GM23338 (cell line): ENCODE measurements at regions not wholly inside any gene's neighbourhood (a gene's known extent, or its start where the extent isn't known, plus 50 kb on each side); places are given as distances from the start of the nearest gene placed in this dataset.

Experiments
- ATAC-seq: fragments of 200-7000 bp; cut with Tn5 transposase; 3 replicates; pipeline ENCODE4 v1.9.1; 2020
- DNase-seq: peaks from one replicate; pipeline ENCODE4 v3.0.0-alpha.2; 2015; ENCODE audit warnings: low spot score
- H2AFZ ChIP-seq: fragments of 200-600 bp; sonication (generic); 2 replicates; pipeline ENCODE4 v1.8.0; 2016; ENCODE audit warnings: antibody characterized with exemption, mild to moderate bottlenecking, moderate library complexity
- H3F3A ChIP-seq: fragments of 200-600 bp; sonication (generic); replicated peaks from 2 replicates; pipeline ENCODE4 v1.8.0; 2017; ENCODE audit warnings: antibody characterized with exemption, mixed run types, low read depth
- H3K27ac ChIP-seq: fragments of 200-600 bp; sonication (generic); 2 replicates; pipeline ENCODE4 v1.6.1; 2016; ENCODE audit warnings: low read depth
- H3K27me3 ChIP-seq: fragments of 200-600 bp; sonication (generic); 2 replicates; pipeline ENCODE4 v1.8.0; 2016; ENCODE audit warnings: mild to moderate bottlenecking, mixed run types, moderate library complexity; ENCODE audit not compliant: insufficient read depth
- H3K36me3 ChIP-seq: fragments of 200-600 bp; sonication (generic); 2 replicates; pipeline ENCODE4 v1.8.0; 2016; ENCODE audit warnings: mild to moderate bottlenecking; ENCODE audit not compliant: insufficient read depth
- H3K4me1 ChIP-seq: fragments of 200-600 bp; sonication (generic); 2 replicates; pipeline ENCODE4 v1.8.0; 2016; ENCODE audit warnings: mild to moderate bottlenecking, moderate library complexity; ENCODE audit not compliant: insufficient read depth
- H3K4me2 ChIP-seq: fragments of 200-600 bp; sonication (generic); 2 replicates; pipeline ENCODE4 v1.7.1; 2017; ENCODE audit warnings: mixed run types
- H3K4me3 ChIP-seq: fragments of 200-600 bp; sonication (generic); 2 replicates; pipeline ENCODE4 v1.6.1; 2016; ENCODE audit warnings: mixed run types
- H3K79me2 ChIP-seq: fragments of 200-600 bp; sonication (generic); replicated peaks from 2 replicates; pipeline ENCODE4 v1.8.0; 2017; ENCODE audit warnings: mild to moderate bottlenecking; ENCODE audit not compliant: insufficient read depth
- H3K9me2 ChIP-seq: fragments of 200-600 bp; sonication (generic); 2 replicates; pipeline ENCODE4 v1.8.0; 2017; ENCODE audit not compliant: insufficient read depth
- H4K20me1 ChIP-seq: fragments of 200-600 bp; sonication (generic); replicated peaks from 2 replicates; pipeline ENCODE4 v1.8.0; 2017; ENCODE audit warnings: mild to moderate bottlenecking; ENCODE audit not compliant: insufficient read depth
- H3K27ac Mint-ChIP-seq: 2 replicates; pipeline ENCODE4 v1.8.0; 2020; ENCODE audit warnings: inconsistent platforms, mild to moderate bottlenecking, moderate library complexity, mixed read lengths
- H3K27me3 Mint-ChIP-seq: 3 replicates; pipeline ENCODE4 v1.8.0; 2022; ENCODE audit warnings: low read depth, mild to moderate bottlenecking, moderate library complexity, mixed read lengths, inconsistent platforms; ENCODE audit not compliant: insufficient read depth, poor library complexity
- H3K36me3 Mint-ChIP-seq: 3 replicates; pipeline ENCODE4 v1.8.0; 2021; ENCODE audit warnings: low read depth, mild to moderate bottlenecking, inconsistent platforms, moderate library complexity, mixed read lengths
- H3K4me1 Mint-ChIP-seq: 3 replicates; pipeline ENCODE4 v1.8.0; 2020; ENCODE audit warnings: mild to moderate bottlenecking, inconsistent platforms, mixed read lengths
- H3K4me3 Mint-ChIP-seq: 3 replicates; pipeline ENCODE4 v1.8.0; 2021; ENCODE audit warnings: moderate library complexity, mild to moderate bottlenecking, inconsistent platforms, mixed read lengths
- H3K9me3 Mint-ChIP-seq: 3 replicates; pipeline ENCODE4 v1.8.0; 2020; ENCODE audit warnings: moderate library complexity, mild to moderate bottlenecking, inconsistent platforms, mixed read lengths
- CREB1 ChIP-seq: fragments of 250-450 bp; sonication (Bioruptor Pico); IDR thresholded peaks from 2 replicates; pipeline ENCODE4 v1.5.0; 2020; ENCODE audit warnings: low read depth, mild to moderate bottlenecking, moderate library complexity
- EZH2 ChIP-seq: fragments of 200-600 bp; sonication (generic); IDR thresholded peaks from one replicate; pipeline ENCODE4 v1.8.0; 2017; ENCODE audit warnings: antibody characterized with exemption, mild to moderate bottlenecking, low read depth; ENCODE audit not compliant: unreplicated experiment
- EZH2phosphoT487 ChIP-seq: fragments of 200-600 bp; sonication (generic); IDR thresholded peaks from one replicate; pipeline ENCODE4 v1.8.1; 2018; ENCODE audit warnings: antibody characterized with exemption; ENCODE audit not compliant: unreplicated experiment
- JUNB ChIP-seq: IDR thresholded peaks from one replicate; pipeline ENCODE4 v1.6.1; 2016; ENCODE audit warnings: antibody characterized with exemption; ENCODE audit not compliant: unreplicated experiment
- NANOG ChIP-seq: IDR thresholded peaks from 2 replicates; pipeline ENCODE4 v1.6.1; 2016; ENCODE audit warnings: antibody characterized with exemption, borderline replicate concordance
- POLR2AphosphoS5 ChIP-seq: IDR thresholded peaks from 2 replicates; pipeline ENCODE4 v1.6.1; 2016; ENCODE audit warnings: antibody characterized with exemption, low read depth
- STAT1 ChIP-seq: IDR thresholded peaks from one replicate; pipeline ENCODE4 v1.6.1; 2016; ENCODE audit warnings: antibody characterized with exemption; ENCODE audit not compliant: unreplicated experiment
- ZNF114 ChIP-seq: fragments of 250-450 bp; sonication (Bioruptor Pico); IDR thresholded peaks from 2 replicates; pipeline ENCODE4 v1.5.0; 2020; ENCODE audit warnings: mild to moderate bottlenecking, moderate library complexity
- ZNF331 ChIP-seq: fragments of 250-450 bp; sonication (Bioruptor Pico); IDR thresholded peaks from 2 replicates; pipeline ENCODE4 v1.5.0; 2020; ENCODE audit warnings: low read depth, mild to moderate bottlenecking, moderate library complexity
- TF ChIP-seq, protein P1 (sequence below): IDR thresholded peaks from 2 replicates; pipeline ENCODE4 v1.6.1; 2016; ENCODE audit warnings: antibody characterized with exemption
- TF ChIP-seq, protein P2 (sequence below): fragments of 250-450 bp; sonication (Bioruptor Pico); IDR thresholded peaks from 2 replicates; pipeline ENCODE4 v1.5.0; 2020; ENCODE audit warnings: mild to moderate bottlenecking, moderate library complexity
- TF ChIP-seq, protein P3 (sequence below): IDR thresholded peaks from one replicate; pipeline ENCODE4 v1.6.1; 2018; ENCODE audit warnings: antibody characterized with exemption; ENCODE audit not compliant: unreplicated experiment
- TF ChIP-seq, protein P4 (sequence below), 2 experiments: fragments of 200-600 bp in 1 of 2; sonication (generic) in 1 of 2; conservative IDR thresholded peaks; 2 replicates each; pipeline versions ENCODE4 v1.5.1 to v1.6.1; 2016 to 2017; ENCODE audit warnings: antibody characterized with exemption in 2 of 2, low read depth in 2 of 2, mild to moderate bottlenecking in 2 of 2, moderate library complexity in 1 of 2

DNA sequence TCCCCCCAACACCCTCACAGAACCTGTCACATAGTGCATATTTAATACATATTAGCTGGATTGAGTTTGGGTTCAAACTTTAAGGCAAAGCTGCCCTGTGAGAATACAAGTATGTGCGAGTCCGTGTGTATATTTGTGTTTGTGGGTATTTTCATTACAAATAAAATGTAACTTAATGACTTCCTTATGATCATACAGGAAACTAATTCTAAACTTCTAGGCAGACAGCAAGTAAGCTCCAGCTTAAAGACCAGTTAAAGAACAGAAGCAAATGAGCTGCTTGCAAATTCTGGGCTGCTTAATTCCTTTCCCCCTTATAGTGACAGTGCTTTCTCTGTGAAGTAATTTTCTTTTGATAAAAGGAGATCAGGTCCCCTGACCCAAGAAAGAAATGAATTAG lies 437.6 kb downstream of the TTLL7 start:
- H3K4me1 Mint-ChIP-seq = peaks cover 4% of the 10 kb centered on the region; the same call in 2 of the 3 replicates

More for the DNA sequence above, 437.6 kb downstream of the TTLL7 start:
- no peak for ATAC-seq
- no peaks in the 10 kb centered on the region; the same call in 2 of the 3 replicates for H3K9me3 Mint-ChIP-seq
- Histone ChIP-seq H3K79me2 (no peaks in the 10 kb centered on the region), H3K4me3 (no peak overlapping the region), H2AFZ (no peak overlapping the region), H4K20me1 (no peaks in the 10 kb centered on the region), H3K4me1 (0 out of 2 replicates have a peak, but pooled peaks cover under 1% of the 10 kb centered on the region), H3K27me3 (no peaks in the 10 kb centered on the region), H3F3A (no peaks in the 10 kb centered on the region), H3K27ac (no peak overlapping the region), H3K36me3 (no peaks in the 10 kb centered on the region), H3K9me2 (0 out of 2 replicates have a peak, but pooled peaks cover 13% of the 10 kb centered on the region), H3K4me2 (no peak overlapping the region)
- H3K36me3 Mint-ChIP-seq = no peaks in the 10 kb centered on the region; the same call in 2 of the 3 replicates
- H3K27me3 Mint-ChIP-seq = no peaks in the 10 kb centered on the region
- H3K27ac Mint-ChIP-seq = no peak overlapping the region
- DNase-seq = no peak
- no peak overlapping the region for H3K4me3 Mint-ChIP-seq
- TF ChIP-seq, protein P1, sequence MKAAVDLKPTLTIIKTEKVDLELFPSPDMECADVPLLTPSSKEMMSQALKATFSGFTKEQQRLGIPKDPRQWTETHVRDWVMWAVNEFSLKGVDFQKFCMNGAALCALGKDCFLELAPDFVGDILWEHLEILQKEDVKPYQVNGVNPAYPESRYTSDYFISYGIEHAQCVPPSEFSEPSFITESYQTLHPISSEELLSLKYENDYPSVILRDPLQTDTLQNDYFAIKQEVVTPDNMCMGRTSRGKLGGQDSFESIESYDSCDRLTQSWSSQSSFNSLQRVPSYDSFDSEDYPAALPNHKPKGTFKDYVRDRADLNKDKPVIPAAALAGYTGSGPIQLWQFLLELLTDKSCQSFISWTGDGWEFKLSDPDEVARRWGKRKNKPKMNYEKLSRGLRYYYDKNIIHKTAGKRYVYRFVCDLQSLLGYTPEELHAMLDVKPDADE = no peak
- TF ChIP-seq EZH2phosphoT487 (no peak), CREB1 (no peak), ZNF331 (CRISPR knock-in tag) (no peak), EZH2 (no peak), NANOG (no peak), JUNB (no peak), STAT1 (no peak), ZNF114 (CRISPR knock-in tag) (no peak), POLR2AphosphoS5 (no peak)
- TF ChIP-seq, protein P2, sequence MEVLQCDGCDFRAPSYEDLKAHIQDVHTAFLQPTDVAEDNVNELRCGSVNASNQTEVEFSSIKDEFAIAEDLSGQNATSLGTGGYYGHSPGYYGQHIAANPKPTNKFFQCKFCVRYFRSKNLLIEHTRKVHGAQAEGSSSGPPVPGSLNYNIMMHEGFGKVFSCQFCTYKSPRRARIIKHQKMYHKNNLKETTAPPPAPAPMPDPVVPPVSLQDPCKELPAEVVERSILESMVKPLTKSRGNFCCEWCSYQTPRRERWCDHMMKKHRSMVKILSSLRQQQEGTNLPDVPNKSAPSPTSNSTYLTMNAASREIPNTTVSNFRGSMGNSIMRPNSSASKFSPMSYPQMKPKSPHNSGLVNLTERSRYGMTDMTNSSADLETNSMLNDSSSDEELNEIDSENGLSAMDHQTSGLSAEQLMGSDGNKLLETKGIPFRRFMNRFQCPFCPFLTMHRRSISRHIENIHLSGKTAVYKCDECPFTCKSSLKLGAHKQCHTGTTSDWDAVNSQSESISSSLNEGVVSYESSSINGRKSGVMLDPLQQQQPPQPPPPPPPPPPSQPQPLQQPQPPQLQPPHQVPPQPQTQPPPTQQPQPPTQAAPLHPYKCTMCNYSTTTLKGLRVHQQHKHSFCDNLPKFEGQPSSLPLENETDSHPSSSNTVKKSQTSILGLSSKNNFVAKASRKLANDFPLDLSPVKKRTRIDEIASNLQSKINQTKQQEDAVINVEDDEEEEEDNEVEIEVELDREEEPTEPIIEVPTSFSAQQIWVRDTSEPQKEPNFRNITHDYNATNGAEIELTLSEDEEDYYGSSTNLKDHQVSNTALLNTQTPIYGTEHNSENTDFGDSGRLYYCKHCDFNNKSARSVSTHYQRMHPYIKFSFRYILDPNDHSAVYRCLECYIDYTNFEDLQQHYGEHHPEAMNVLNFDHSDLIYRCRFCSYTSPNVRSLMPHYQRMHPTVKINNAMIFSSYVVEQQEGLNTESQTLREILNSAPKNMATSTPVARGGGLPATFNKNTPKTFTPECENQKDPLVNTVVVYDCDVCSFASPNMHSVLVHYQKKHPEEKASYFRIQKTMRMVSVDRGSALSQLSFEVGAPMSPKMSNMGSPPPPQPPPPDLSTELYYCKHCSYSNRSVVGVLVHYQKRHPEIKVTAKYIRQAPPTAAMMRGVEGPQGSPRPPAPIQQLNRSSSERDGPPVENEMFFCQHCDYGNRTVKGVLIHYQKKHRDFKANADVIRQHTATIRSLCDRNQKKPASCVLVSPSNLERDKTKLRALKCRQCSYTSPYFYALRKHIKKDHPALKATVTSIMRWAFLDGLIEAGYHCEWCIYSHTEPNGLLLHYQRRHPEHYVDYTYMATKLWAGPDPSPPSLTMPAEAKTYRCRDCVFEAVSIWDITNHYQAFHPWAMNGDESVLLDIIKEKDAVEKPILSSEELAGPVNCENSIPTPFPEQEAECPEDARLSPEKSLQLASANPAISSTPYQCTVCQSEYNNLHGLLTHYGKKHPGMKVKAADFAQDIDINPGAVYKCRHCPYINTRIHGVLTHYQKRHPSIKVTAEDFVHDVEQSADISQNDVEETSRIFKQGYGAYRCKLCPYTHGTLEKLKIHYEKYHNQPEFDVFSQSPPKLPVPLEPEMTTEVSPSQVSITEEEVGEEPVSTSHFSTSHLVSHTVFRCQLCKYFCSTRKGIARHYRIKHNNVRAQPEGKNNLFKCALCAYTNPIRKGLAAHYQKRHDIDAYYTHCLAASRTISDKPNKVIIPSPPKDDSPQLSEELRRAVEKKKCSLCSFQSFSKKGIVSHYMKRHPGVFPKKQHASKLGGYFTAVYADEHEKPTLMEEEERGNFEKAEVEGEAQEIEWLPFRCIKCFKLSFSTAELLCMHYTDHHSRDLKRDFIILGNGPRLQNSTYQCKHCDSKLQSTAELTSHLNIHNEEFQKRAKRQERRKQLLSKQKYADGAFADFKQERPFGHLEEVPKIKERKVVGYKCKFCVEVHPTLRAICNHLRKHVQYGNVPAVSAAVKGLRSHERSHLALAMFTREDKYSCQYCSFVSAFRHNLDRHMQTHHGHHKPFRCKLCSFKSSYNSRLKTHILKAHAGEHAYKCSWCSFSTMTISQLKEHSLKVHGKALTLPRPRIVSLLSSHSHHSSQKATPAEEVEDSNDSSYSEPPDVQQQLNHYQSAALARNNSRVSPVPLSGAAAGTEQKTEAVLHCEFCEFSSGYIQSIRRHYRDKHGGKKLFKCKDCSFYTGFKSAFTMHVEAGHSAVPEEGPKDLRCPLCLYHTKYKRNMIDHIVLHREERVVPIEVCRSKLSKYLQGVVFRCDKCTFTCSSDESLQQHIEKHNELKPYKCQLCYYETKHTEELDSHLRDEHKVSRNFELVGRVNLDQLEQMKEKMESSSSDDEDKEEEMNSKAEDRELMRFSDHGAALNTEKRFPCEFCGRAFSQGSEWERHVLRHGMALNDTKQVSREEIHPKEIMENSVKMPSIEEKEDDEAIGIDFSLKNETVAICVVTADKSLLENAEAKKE (CRISPR knock-in tag) = no peak
- TF ChIP-seq, protein P3, sequence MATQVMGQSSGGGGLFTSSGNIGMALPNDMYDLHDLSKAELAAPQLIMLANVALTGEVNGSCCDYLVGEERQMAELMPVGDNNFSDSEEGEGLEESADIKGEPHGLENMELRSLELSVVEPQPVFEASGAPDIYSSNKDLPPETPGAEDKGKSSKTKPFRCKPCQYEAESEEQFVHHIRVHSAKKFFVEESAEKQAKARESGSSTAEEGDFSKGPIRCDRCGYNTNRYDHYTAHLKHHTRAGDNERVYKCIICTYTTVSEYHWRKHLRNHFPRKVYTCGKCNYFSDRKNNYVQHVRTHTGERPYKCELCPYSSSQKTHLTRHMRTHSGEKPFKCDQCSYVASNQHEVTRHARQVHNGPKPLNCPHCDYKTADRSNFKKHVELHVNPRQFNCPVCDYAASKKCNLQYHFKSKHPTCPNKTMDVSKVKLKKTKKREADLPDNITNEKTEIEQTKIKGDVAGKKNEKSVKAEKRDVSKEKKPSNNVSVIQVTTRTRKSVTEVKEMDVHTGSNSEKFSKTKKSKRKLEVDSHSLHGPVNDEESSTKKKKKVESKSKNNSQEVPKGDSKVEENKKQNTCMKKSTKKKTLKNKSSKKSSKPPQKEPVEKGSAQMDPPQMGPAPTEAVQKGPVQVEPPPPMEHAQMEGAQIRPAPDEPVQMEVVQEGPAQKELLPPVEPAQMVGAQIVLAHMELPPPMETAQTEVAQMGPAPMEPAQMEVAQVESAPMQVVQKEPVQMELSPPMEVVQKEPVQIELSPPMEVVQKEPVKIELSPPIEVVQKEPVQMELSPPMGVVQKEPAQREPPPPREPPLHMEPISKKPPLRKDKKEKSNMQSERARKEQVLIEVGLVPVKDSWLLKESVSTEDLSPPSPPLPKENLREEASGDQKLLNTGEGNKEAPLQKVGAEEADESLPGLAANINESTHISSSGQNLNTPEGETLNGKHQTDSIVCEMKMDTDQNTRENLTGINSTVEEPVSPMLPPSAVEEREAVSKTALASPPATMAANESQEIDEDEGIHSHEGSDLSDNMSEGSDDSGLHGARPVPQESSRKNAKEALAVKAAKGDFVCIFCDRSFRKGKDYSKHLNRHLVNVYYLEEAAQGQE = no peak
- TF ChIP-seq, protein P4, sequence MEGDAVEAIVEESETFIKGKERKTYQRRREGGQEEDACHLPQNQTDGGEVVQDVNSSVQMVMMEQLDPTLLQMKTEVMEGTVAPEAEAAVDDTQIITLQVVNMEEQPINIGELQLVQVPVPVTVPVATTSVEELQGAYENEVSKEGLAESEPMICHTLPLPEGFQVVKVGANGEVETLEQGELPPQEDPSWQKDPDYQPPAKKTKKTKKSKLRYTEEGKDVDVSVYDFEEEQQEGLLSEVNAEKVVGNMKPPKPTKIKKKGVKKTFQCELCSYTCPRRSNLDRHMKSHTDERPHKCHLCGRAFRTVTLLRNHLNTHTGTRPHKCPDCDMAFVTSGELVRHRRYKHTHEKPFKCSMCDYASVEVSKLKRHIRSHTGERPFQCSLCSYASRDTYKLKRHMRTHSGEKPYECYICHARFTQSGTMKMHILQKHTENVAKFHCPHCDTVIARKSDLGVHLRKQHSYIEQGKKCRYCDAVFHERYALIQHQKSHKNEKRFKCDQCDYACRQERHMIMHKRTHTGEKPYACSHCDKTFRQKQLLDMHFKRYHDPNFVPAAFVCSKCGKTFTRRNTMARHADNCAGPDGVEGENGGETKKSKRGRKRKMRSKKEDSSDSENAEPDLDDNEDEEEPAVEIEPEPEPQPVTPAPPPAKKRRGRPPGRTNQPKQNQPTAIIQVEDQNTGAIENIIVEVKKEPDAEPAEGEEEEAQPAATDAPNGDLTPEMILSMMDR (conservative IDR thresholded peaks at IDR 0.05; ENCODE audit: low read depth in 2 of 2) = no peak
